HG03378 (cell line): ENCODE measurements at regions not wholly inside any gene's neighbourhood (a gene's known extent, or its start where the extent isn't known, plus 50 kb on each side); places are given as distances from the start of the nearest gene placed in this dataset.
A peak's percentile ranks its signal among the peaks of the same experiment; 100 is the strongest.
"Not testable (repeated sequence)": the region's sequence is repeated elsewhere in the genome, so short reads cannot be mapped to it uniquely, and the experiment has no call there.

ENCODE experiments used
- ATAC-seq: cut with Tn5 transposase; IDR thresholded peaks from one replicate; pipeline ENCODE4 v1.9.1; 2021; ENCODE audit warnings: mild to moderate bottlenecking, moderate library complexity; ENCODE audit not compliant: unreplicated experiment

- no peak for ATAC-seq
These were observed 156.8 kb upstream of the STS start for GRCh38 chrX:6990552-6991193.

- ATAC-seq, result no peak
These were observed 157.7 kb upstream of the STS start for GRCh38 chrX:6989858-6990257.

GRCh38 chrX:6988694-6989093, 158.8 kb upstream of the STS start:
- ATAC-seq, result not testable (repeated sequence)

GRCh38 chrX:6986915-6987314, 160.6 kb upstream of the STS start:
- ATAC-seq, result no peak

- ATAC-seq, result no peak
These were observed 162.0 kb upstream of the STS start for GRCh38 chrX:6985537-6985936.

GRCh38 chrX:6983207-6983955, 164.1 kb upstream of the STS start:
- ATAC-seq, result no peak

- ATAC-seq, result no peak
These were observed 165.7 kb upstream of the STS start for GRCh38 chrX:6981718-6982406.

GRCh38 chrX:6980981-6981380, 166.5 kb upstream of the STS start:
- no peak for ATAC-seq

GRCh38 chrX:6968231-6968630, 179.3 kb upstream of the STS start:
- ATAC-seq, result no peak

- no peak for ATAC-seq
These were observed 181.8 kb upstream of the STS start for GRCh38 chrX:6965729-6966128.

GRCh38 chrX:6962006-6962355, 185.5 kb upstream of the STS start:
- no peak for ATAC-seq

- no peak for ATAC-seq
These were observed 186.1 kb upstream of the STS start for GRCh38 chrX:6961286-6962005.

- ATAC-seq, result no peak
These were observed 188.5 kb upstream of the STS start for GRCh38 chrX:6959006-6959405.

GRCh38 chrX:6954836-6955235, 192.7 kb upstream of the STS start:
- ATAC-seq, result no peak

- no peak for ATAC-seq
These were observed 201.3 kb upstream of the STS start for GRCh38 chrX:6946168-6946567.

- ATAC-seq, result no peak
These were observed 206.5 kb upstream of the STS start for GRCh38 chrX:6941041-6941440.

- ATAC-seq, result not testable (repeated sequence)
These were observed 214.6 kb upstream of the STS start for GRCh38 chrX:6932942-6933341.

- no peak for ATAC-seq
These were observed 217.1 kb upstream of the STS start for GRCh38 chrX:6930307-6930849.

- no peak for ATAC-seq
These were observed 223.0 kb upstream of the STS start for GRCh38 chrX:6924443-6925077.

- no peak for ATAC-seq
These were observed 229.8 kb upstream of the STS start for GRCh38 chrX:6917666-6918065.

- peak; percentile 60 for ATAC-seq
These were observed 237.3 kb upstream of the STS start for GRCh38 chrX:6910218-6910617.
